ENCODE measurements at regions not wholly inside any gene's neighbourhood (a gene's known extent, or its start where the extent isn't known, plus 50 kb on each side); places are given as distances from the start of the nearest gene placed in this dataset.

GRCh38 chr13:21934284-21934683, 263.4 kb downstream of the FGF9 start:
- Histone ChIP-seq H3K27ac (ENCODE audit: low read depth, low read length, severe bottlenecking) (no peak overlapping the region), H3K36me3 (ENCODE audit: control insufficient read depth, insufficient read depth, low read length) (no peaks in the 10 kb centered on the region), H3K4me3 (ENCODE audit: extremely low read depth, insufficient read depth, low read length, poor library complexity, severe bottlenecking) (no peak overlapping the region), H3K9me3 (ENCODE audit: control insufficient read depth, low read length) (no peaks in the 10 kb centered on the region), H3K4me1 (ENCODE audit: control insufficient read depth, insufficient read depth, low read length, poor library complexity, severe bottlenecking) (no peaks in the 10 kb centered on the region)
- WGBS, 2 experiments (ENCODE audit: insufficient coverage in 2 of 2), result 90 to 95% methylated on average over 9 of the region's 9 CpGs

GRCh38 chr13:21936674-21937073, 265.8 kb downstream of the FGF9 start:
- Histone ChIP-seq H3K27ac (ENCODE audit: low read depth, low read length, severe bottlenecking) (no peak overlapping the region), H3K4me3 (ENCODE audit: extremely low read depth, insufficient read depth, low read length, poor library complexity, severe bottlenecking) (no peak overlapping the region), H3K4me1 (ENCODE audit: control insufficient read depth, insufficient read depth, low read length, poor library complexity, severe bottlenecking) (no peaks in the 10 kb centered on the region), H3K9me3 (ENCODE audit: control insufficient read depth, low read length) (no peaks in the 10 kb centered on the region), H3K36me3 (ENCODE audit: control insufficient read depth, insufficient read depth, low read length) (no peaks in the 10 kb centered on the region)
- 84 to 100% methylated on average over 2 of the region's 4 CpGs for WGBS, 2 experiments (ENCODE audit: insufficient coverage in 2 of 2)

- Histone ChIP-seq H3K9me3 (ENCODE audit: control insufficient read depth, low read length) (peaks cover 4% of the 10 kb centered on the region), H3K36me3 (ENCODE audit: control insufficient read depth, insufficient read depth, low read length) (no peaks in the 10 kb centered on the region), H3K4me3 (ENCODE audit: extremely low read depth, insufficient read depth, low read length, poor library complexity, severe bottlenecking) (no peak overlapping the region), H3K27ac (ENCODE audit: low read depth, low read length, severe bottlenecking) (no peak overlapping the region), H3K4me1 (ENCODE audit: control insufficient read depth, insufficient read depth, low read length, poor library complexity, severe bottlenecking) (no peaks in the 10 kb centered on the region)
- WGBS, 2 experiments (ENCODE audit: insufficient coverage in 2 of 2), result 84 to 97% methylated on average over 2 to 4 of the region's 6 CpGs
Measured at GRCh38 chr13:21938168-21938567, 267.3 kb downstream of the FGF9 start.

GRCh38 chr13:21938636-21939035, 267.8 kb downstream of the FGF9 start:
- H3K4me1 ChIP-seq (ENCODE audit: control insufficient read depth, insufficient read depth, low read length, poor library complexity, severe bottlenecking), result no peaks in the 10 kb centered on the region
- no peak overlapping the region for H3K4me3 ChIP-seq (ENCODE audit: extremely low read depth, insufficient read depth, low read length, poor library complexity, severe bottlenecking)
- no peak overlapping the region for H3K27ac ChIP-seq (ENCODE audit: low read depth, low read length, severe bottlenecking)
- WGBS, 2 experiments (ENCODE audit: insufficient coverage in 2 of 2), result 90 to 92% methylated on average over 6 to 7 of the region's 7 CpGs
- no peaks in the 10 kb centered on the region for H3K36me3 ChIP-seq (ENCODE audit: control insufficient read depth, insufficient read depth, low read length)
- peaks cover 4% of the 10 kb centered on the region for H3K9me3 ChIP-seq (ENCODE audit: control insufficient read depth, low read length)

- Histone ChIP-seq H3K9me3 (ENCODE audit: control insufficient read depth, low read length) (peaks cover 29% of the 10 kb centered on the region), H3K4me3 (ENCODE audit: extremely low read depth, insufficient read depth, low read length, poor library complexity, severe bottlenecking) (no peak overlapping the region), H3K27ac (ENCODE audit: low read depth, low read length, severe bottlenecking) (no peak overlapping the region), H3K4me1 (ENCODE audit: control insufficient read depth, insufficient read depth, low read length, poor library complexity, severe bottlenecking) (no peaks in the 10 kb centered on the region), H3K36me3 (ENCODE audit: control insufficient read depth, insufficient read depth, low read length) (no peaks in the 10 kb centered on the region)
- 91 to 98% methylated on average over 4 to 5 of the region's 7 CpGs for WGBS, 2 experiments (ENCODE audit: insufficient coverage in 2 of 2)
Measured at GRCh38 chr13:21942061-21942460, 271.2 kb downstream of the FGF9 start.

- Histone ChIP-seq H3K4me3 (ENCODE audit: extremely low read depth, insufficient read depth, low read length, poor library complexity, severe bottlenecking) (no peak overlapping the region), H3K36me3 (ENCODE audit: control insufficient read depth, insufficient read depth, low read length) (no peaks in the 10 kb centered on the region), H3K27ac (ENCODE audit: low read depth, low read length, severe bottlenecking) (no peak overlapping the region), H3K9me3 (ENCODE audit: control insufficient read depth, low read length) (peaks cover 30% of the 10 kb centered on the region), H3K4me1 (ENCODE audit: control insufficient read depth, insufficient read depth, low read length, poor library complexity, severe bottlenecking) (no peaks in the 10 kb centered on the region)
Measured at GRCh38 chr13:21944610-21945009, 273.7 kb downstream of the FGF9 start.

- Histone ChIP-seq H3K9me3 (ENCODE audit: control insufficient read depth, low read length) (peaks cover 30% of the 10 kb centered on the region), H3K27ac (ENCODE audit: low read depth, low read length, severe bottlenecking) (no peak overlapping the region), H3K36me3 (ENCODE audit: control insufficient read depth, insufficient read depth, low read length) (no peaks in the 10 kb centered on the region), H3K4me1 (ENCODE audit: control insufficient read depth, insufficient read depth, low read length, poor library complexity, severe bottlenecking) (no peaks in the 10 kb centered on the region), H3K4me3 (ENCODE audit: extremely low read depth, insufficient read depth, low read length, poor library complexity, severe bottlenecking) (no peak overlapping the region)
- 87 to 100% methylated on average over 1 to 2 of the region's 3 CpGs for WGBS, 2 experiments (ENCODE audit: insufficient coverage in 2 of 2)
Measured at GRCh38 chr13:21945195-21945594, 274.3 kb downstream of the FGF9 start.

- H3K9me3 ChIP-seq (ENCODE audit: control insufficient read depth, low read length), result peaks cover 30% of the 10 kb centered on the region
- H3K27ac ChIP-seq (ENCODE audit: low read depth, low read length, severe bottlenecking), result no peak overlapping the region
- 83 to 92% methylated on average over 5 to 6 of the region's 6 CpGs for WGBS, 2 experiments (ENCODE audit: insufficient coverage in 2 of 2)
- H3K4me3 ChIP-seq (ENCODE audit: extremely low read depth, insufficient read depth, low read length, poor library complexity, severe bottlenecking), result no peak overlapping the region
- H3K36me3 ChIP-seq (ENCODE audit: control insufficient read depth, insufficient read depth, low read length), result no peaks in the 10 kb centered on the region
- no peaks in the 10 kb centered on the region for H3K4me1 ChIP-seq (ENCODE audit: control insufficient read depth, insufficient read depth, low read length, poor library complexity, severe bottlenecking)
Measured at GRCh38 chr13:21946964-21947363, 276.1 kb downstream of the FGF9 start.

GRCh38 chr13:21948769-21949474, 278.0 kb downstream of the FGF9 start:
- Histone ChIP-seq H3K4me3 (ENCODE audit: extremely low read depth, insufficient read depth, low read length, poor library complexity, severe bottlenecking) (no peak overlapping the region), H3K4me1 (ENCODE audit: control insufficient read depth, insufficient read depth, low read length, poor library complexity, severe bottlenecking) (no peaks in the 10 kb centered on the region), H3K36me3 (ENCODE audit: control insufficient read depth, insufficient read depth, low read length) (no peaks in the 10 kb centered on the region), H3K9me3 (ENCODE audit: control insufficient read depth, low read length) (peaks cover 25% of the 10 kb centered on the region), H3K27ac (ENCODE audit: low read depth, low read length, severe bottlenecking) (no peak overlapping the region)
- 80 to 82% methylated on average over 6 to 7 of the region's 15 CpGs for WGBS, 2 experiments (ENCODE audit: insufficient coverage in 2 of 2)

GRCh38 chr13:21949818-21950429, 279.1 kb downstream of the FGF9 start:
- no peaks in the 10 kb centered on the region for H3K36me3 ChIP-seq (ENCODE audit: control insufficient read depth, insufficient read depth, low read length)
- 67% methylated on average over 1 of the region's 6 CpGs; no CpG with 5 or more reads in 1 of the 2 experiments for WGBS, 2 experiments (ENCODE audit: insufficient coverage in 2 of 2)
- peaks cover 15% of the 10 kb centered on the region for H3K9me3 ChIP-seq (ENCODE audit: control insufficient read depth, low read length)
- no peak overlapping the region for H3K4me3 ChIP-seq (ENCODE audit: extremely low read depth, insufficient read depth, low read length, poor library complexity, severe bottlenecking)
- H3K4me1 ChIP-seq (ENCODE audit: control insufficient read depth, insufficient read depth, low read length, poor library complexity, severe bottlenecking), result no peaks in the 10 kb centered on the region
- H3K27ac ChIP-seq (ENCODE audit: low read depth, low read length, severe bottlenecking), result no peak overlapping the region

- Histone ChIP-seq H3K9me3 (ENCODE audit: control insufficient read depth, low read length) (peaks cover 9% of the 10 kb centered on the region), H3K4me1 (ENCODE audit: control insufficient read depth, insufficient read depth, low read length, poor library complexity, severe bottlenecking) (no peaks in the 10 kb centered on the region), H3K4me3 (ENCODE audit: extremely low read depth, insufficient read depth, low read length, poor library complexity, severe bottlenecking) (no peak overlapping the region), H3K36me3 (ENCODE audit: control insufficient read depth, insufficient read depth, low read length) (no peaks in the 10 kb centered on the region), H3K27ac (ENCODE audit: low read depth, low read length, severe bottlenecking) (no peak overlapping the region)
- 89 to 100% methylated on average over 1 of the region's 1 CpG for WGBS, 2 experiments (ENCODE audit: insufficient coverage in 2 of 2)
Measured at GRCh38 chr13:21956666-21957065, 285.8 kb downstream of the FGF9 start.

Measured in mesodermal cell (in vitro differentiated cells).